ENCODE measurements at regions not wholly inside any gene's neighbourhood (a gene's known extent, or its start where the extent isn't known, plus 50 kb on each side); places are given as distances from the start of the nearest gene placed in this dataset.

GRCh38 chr3:10745392-10745791, 70.6 kb upstream of the SLC6A11 start:
- H3K27ac Mint-ChIP-seq = no peak overlapping the region

GRCh38 chr3:10746001-10746400, 70.0 kb upstream of the SLC6A11 start:
- DNase-seq = no peak

More at GRCh38 chr3:10745392-10745791, 70.6 kb upstream of the SLC6A11 start:
- TF ChIP-seq CTCF (IDR thresholded peaks at IDR 0.05) = no peak
- H3K9me3 Mint-ChIP-seq = no peaks in the 10 kb centered on the region
- peaks cover 36% of the 10 kb centered on the region for H3K27me3 Mint-ChIP-seq (ENCODE audit: low read depth, poor library complexity)
- no peak overlapping the region for H3K4me3 Mint-ChIP-seq
- no peak for DNase-seq
- H3K36me3 Mint-ChIP-seq (ENCODE audit: low read depth) = no peaks in the 10 kb centered on the region
- no peaks in the 10 kb centered on the region for H3K4me1 Mint-ChIP-seq

GRCh38 chr3:10746684-10747083, 69.3 kb upstream of the SLC6A11 start:
- H3K9me3 Mint-ChIP-seq = no peaks in the 10 kb centered on the region

More at GRCh38 chr3:10746001-10746400, 70.0 kb upstream of the SLC6A11 start:
- Mint-ChIP-seq H3K27me3 (ENCODE audit: low read depth, poor library complexity) (peaks cover 30% of the 10 kb centered on the region), H3K27ac (no peak overlapping the region), H3K9me3 (no peaks in the 10 kb centered on the region), H3K4me3 (no peak overlapping the region), H3K4me1 (no peaks in the 10 kb centered on the region), H3K36me3 (ENCODE audit: low read depth) (no peaks in the 10 kb centered on the region)
- TF ChIP-seq CTCF (IDR thresholded peaks at IDR 0.05) = no peak

GRCh38 chr3:10747341-10747740, 68.7 kb upstream of the SLC6A11 start:
- no peaks in the 10 kb centered on the region for H3K36me3 Mint-ChIP-seq (ENCODE audit: low read depth)
- H3K4me3 Mint-ChIP-seq = no peak overlapping the region
- no peak overlapping the region for H3K27ac Mint-ChIP-seq
- no peak for DNase-seq
- no peak for TF ChIP-seq CTCF (IDR thresholded peaks at IDR 0.05)
- H3K9me3 Mint-ChIP-seq = no peaks in the 10 kb centered on the region
- H3K27me3 Mint-ChIP-seq (ENCODE audit: low read depth, poor library complexity) = peaks cover 21% of the 10 kb centered on the region
- no peaks in the 10 kb centered on the region for H3K4me1 Mint-ChIP-seq

More at GRCh38 chr3:10746684-10747083, 69.3 kb upstream of the SLC6A11 start:
- no peaks in the 10 kb centered on the region for H3K36me3 Mint-ChIP-seq (ENCODE audit: low read depth)
- TF ChIP-seq CTCF (IDR thresholded peaks at IDR 0.05) = no peak
- no peaks in the 10 kb centered on the region for H3K4me1 Mint-ChIP-seq
- H3K27ac Mint-ChIP-seq = no peak overlapping the region
- no peak overlapping the region for H3K4me3 Mint-ChIP-seq
- H3K27me3 Mint-ChIP-seq (ENCODE audit: low read depth, poor library complexity) = peaks cover 24% of the 10 kb centered on the region
- no peak for DNase-seq

GRCh38 chr3:10748040-10748439, 68.0 kb upstream of the SLC6A11 start:
- Mint-ChIP-seq H3K9me3 (no peaks in the 10 kb centered on the region), H3K4me1 (no peaks in the 10 kb centered on the region), H3K27ac (no peak overlapping the region), H3K36me3 (ENCODE audit: low read depth) (no peaks in the 10 kb centered on the region), H3K27me3 (ENCODE audit: low read depth, poor library complexity) (peaks cover 17% of the 10 kb centered on the region), H3K4me3 (no peak overlapping the region)
- TF ChIP-seq CTCF (IDR thresholded peaks at IDR 0.05) = no peak
- no peak for DNase-seq

GRCh38 chr3:10753964-10754363, 62.1 kb upstream of the SLC6A11 start:
- H3K4me1 Mint-ChIP-seq = no peaks in the 10 kb centered on the region
- H3K36me3 Mint-ChIP-seq (ENCODE audit: low read depth) = no peaks in the 10 kb centered on the region
- peak; percentile 98 for DNase-seq
- no peak overlapping the region for H3K27ac Mint-ChIP-seq
- peaks cover 41% of the 10 kb centered on the region for H3K27me3 Mint-ChIP-seq (ENCODE audit: low read depth, poor library complexity)
- H3K4me3 Mint-ChIP-seq = no peak overlapping the region
- TF ChIP-seq CTCF (IDR thresholded peaks at IDR 0.05) = no peak
- H3K9me3 Mint-ChIP-seq = no peaks in the 10 kb centered on the region
